ENCODE measurements at regions not wholly inside any gene's neighbourhood (a gene's known extent, or its start where the extent isn't known, plus 50 kb on each side); places are given as distances from the start of the nearest gene placed in this dataset.

- CTCF ChIA-PET = no interaction called here
- no peak for DNase-seq
- no peak overlapping the region for H3K4me3 Mint-ChIP-seq
These were observed 85.7 kb upstream of the COL11A1 start for GRCh38 chr1:103194060-103194459.

GRCh38 chr1:103191327-103191726, 83.0 kb upstream of the COL11A1 start:
- intact Hi-C loops (cut with micrococcal nuclease) = no loop called here
- H3K9me3 ChIP-seq (ENCODE audit: control extremely low read depth in 1 of 3, control insufficient read depth in 2 of 3, insufficient read depth in 1 of 3, low read length in 2 of 3) = no peaks in the 10 kb centered on the region
- no peaks in the 10 kb centered on the region for H3K36me3 ChIP-seq (replicated peaks in 1 of 2; ENCODE audit: control extremely low read depth in 1 of 2, control insufficient read depth in 1 of 2, extremely low read depth in 1 of 2, insufficient read depth in 2 of 2, low read length in 1 of 2)
- no peak overlapping the region for H3K27ac Mint-ChIP-seq
- H3K4me3 ChIP-seq (ENCODE audit: control extremely low read depth in 1 of 5, extremely low read depth in 1 of 5, insufficient read depth in 1 of 5, low read depth in 2 of 5, low read length in 4 of 5) = no peak overlapping the region
- no CpG with 5 or more reads among the region's 2 CpGs for WGBS (ENCODE audit: insufficient coverage)
- H2AFZ ChIP-seq (ENCODE audit: insufficient read depth, low read depth, low read length, poor library complexity, severe bottlenecking) = no peak overlapping the region
- no peaks in the 10 kb centered on the region for H3K4me1 Mint-ChIP-seq
- H3K4me3 Mint-ChIP-seq = no peak overlapping the region
- DNase-seq (no peak), ATAC-seq (ENCODE audit: low read depth) (no peak)
- TF ChIP-seq EZH2 (IDR thresholded peaks at IDR 0.05; ENCODE audit: borderline replicate concordance, insufficient read depth, low read depth, low read length, poor library complexity, severe bottlenecking) = no peak
- no peak for TF ChIP-seq CTCF (IDR thresholded peaks at IDR 0.05)
- H3K9ac ChIP-seq (ENCODE audit: low read length) = no peak overlapping the region
- H3K79me2 ChIP-seq (ENCODE audit: control insufficient read depth, insufficient read depth, low read length) = no peaks in the 10 kb centered on the region
- POLR2A ChIA-PET = no interaction called here
- no peaks in the 10 kb centered on the region for H3K27me3 Mint-ChIP-seq
- no peaks in the 10 kb centered on the region for H3K4me1 ChIP-seq (ENCODE audit: control insufficient read depth in 2 of 2, insufficient read depth in 2 of 2, low read length in 2 of 2)
- CTCF ChIA-PET = no interaction called here
- H3K27me3 ChIP-seq (replicated peaks in 1 of 4; ENCODE audit: control extremely low read depth in 1 of 4, control insufficient read depth in 3 of 4, insufficient read depth in 4 of 4, low read length in 3 of 4) = no peaks in the 10 kb centered on the region
- H4K20me1 ChIP-seq (ENCODE audit: control insufficient read depth, insufficient read depth, low read length, poor library complexity, severe bottlenecking) = no peaks in the 10 kb centered on the region
- H3K27ac ChIP-seq (ENCODE audit: low read length in 2 of 2) = no peak overlapping the region
- H3K9me3 Mint-ChIP-seq (ENCODE audit: insufficient read depth) = peaks cover 3% of the 10 kb centered on the region
- H3K4me2 ChIP-seq (replicated peaks; ENCODE audit: low read depth, low read length, poor library complexity, severe bottlenecking) = no peak overlapping the region

More at GRCh38 chr1:103194060-103194459, 85.7 kb upstream of the COL11A1 start:
- H3K4me2 ChIP-seq (replicated peaks; ENCODE audit: low read depth, low read length, poor library complexity, severe bottlenecking) = no peak overlapping the region
- TF ChIP-seq CTCF (IDR thresholded peaks at IDR 0.05) (no peak), EZH2 (IDR thresholded peaks at IDR 0.05; ENCODE audit: borderline replicate concordance, insufficient read depth, low read depth, low read length, poor library complexity, severe bottlenecking) (no peak)
- Mint-ChIP-seq H3K27ac (no peak overlapping the region), H3K27me3 (no peaks in the 10 kb centered on the region), H3K4me1 (no peaks in the 10 kb centered on the region), H3K9me3 (ENCODE audit: insufficient read depth) (no peaks in the 10 kb centered on the region)
- H3K27ac ChIP-seq (ENCODE audit: low read length in 2 of 2) = no peak overlapping the region
- no peaks in the 10 kb centered on the region for H3K4me1 ChIP-seq (ENCODE audit: control insufficient read depth in 2 of 2, insufficient read depth in 2 of 2, low read length in 2 of 2)
- intact Hi-C loops (cut with micrococcal nuclease) = no loop called here
- H2AFZ ChIP-seq (ENCODE audit: insufficient read depth, low read depth, low read length, poor library complexity, severe bottlenecking) = no peak overlapping the region
- POLR2A ChIA-PET = no interaction called here
- H4K20me1 ChIP-seq (ENCODE audit: control insufficient read depth, insufficient read depth, low read length, poor library complexity, severe bottlenecking) = no peaks in the 10 kb centered on the region
- H3K27me3 ChIP-seq (replicated peaks in 1 of 4; ENCODE audit: control extremely low read depth in 1 of 4, control insufficient read depth in 3 of 4, insufficient read depth in 4 of 4, low read length in 3 of 4) = no peaks in the 10 kb centered on the region
- H3K36me3 ChIP-seq (replicated peaks in 1 of 2; ENCODE audit: control extremely low read depth in 1 of 2, control insufficient read depth in 1 of 2, extremely low read depth in 1 of 2, insufficient read depth in 2 of 2, low read length in 1 of 2) = no peaks in the 10 kb centered on the region
- no peaks in the 10 kb centered on the region for H3K9me3 ChIP-seq (ENCODE audit: control extremely low read depth in 1 of 3, control insufficient read depth in 2 of 3, insufficient read depth in 1 of 3, low read length in 2 of 3)
- no peak overlapping the region for H3K4me3 ChIP-seq (ENCODE audit: control extremely low read depth in 1 of 5, extremely low read depth in 1 of 5, insufficient read depth in 1 of 5, low read depth in 2 of 5, low read length in 4 of 5)
- H3K9ac ChIP-seq (ENCODE audit: low read length) = no peak overlapping the region
- H3K79me2 ChIP-seq (ENCODE audit: control insufficient read depth, insufficient read depth, low read length) = no peaks in the 10 kb centered on the region
- ATAC-seq (ENCODE audit: low read depth) = no peak

Measured in B cell (primary cell).